Femur (tissue), 1 donor: ENCODE measurements at regions not wholly inside any gene's neighbourhood (a gene's known extent, or its start where the extent isn't known, plus 50 kb on each side); places are given as distances from the start of the nearest gene placed in this dataset.
"Not testable (repeated sequence)": the region's sequence is repeated elsewhere in the genome, so short reads cannot be mapped to it uniquely, and the experiment has no call there.

ENCODE experiments used
- DNase-seq: peaks from one replicate; pipeline ENCODE4 v3.0.0-alpha.2; 2017

DNA sequence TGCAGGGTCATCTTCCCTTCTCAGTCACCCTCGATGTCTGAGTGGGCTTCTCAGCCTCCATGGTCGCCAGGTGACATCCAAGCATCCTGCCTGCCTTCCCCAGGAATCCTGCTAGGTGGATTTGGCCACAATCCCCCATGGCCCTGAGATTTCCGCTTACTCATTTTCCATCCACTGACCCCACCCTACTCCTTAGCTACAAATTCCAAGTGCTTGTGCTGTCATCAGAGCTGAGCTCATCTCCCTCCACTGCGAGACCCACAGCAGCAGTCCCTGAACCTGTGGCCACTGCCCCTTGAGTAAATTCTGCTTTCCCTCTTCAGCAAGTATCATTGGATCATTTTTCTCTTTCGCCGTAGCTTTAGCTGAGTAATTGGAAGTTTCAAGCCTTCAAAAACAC, 90.5 kb upstream of the ANKRD10 start:
- DNase-seq: peak; percentile 23

DNA sequence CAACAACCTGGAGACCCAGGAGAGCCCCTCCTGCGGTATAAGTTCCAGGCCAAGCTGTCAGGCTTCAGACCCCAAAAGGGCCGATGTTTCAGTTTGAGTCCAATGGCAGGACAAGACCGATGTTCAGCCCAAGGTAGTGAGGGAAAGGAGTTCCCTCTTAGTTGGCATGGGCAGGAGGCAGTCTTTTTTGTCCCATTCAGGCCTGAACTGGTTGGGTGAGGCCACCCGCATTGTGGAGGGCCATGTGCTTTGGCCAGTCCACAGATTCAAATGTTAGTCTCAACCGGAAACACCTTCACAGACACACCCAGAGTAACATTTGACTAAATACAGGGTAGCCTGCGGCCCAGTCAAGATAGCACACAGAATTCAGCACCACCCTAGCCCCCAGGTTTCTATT, 89.6 kb upstream of the ANKRD10 start:
- no peak for DNase-seq

DNA sequence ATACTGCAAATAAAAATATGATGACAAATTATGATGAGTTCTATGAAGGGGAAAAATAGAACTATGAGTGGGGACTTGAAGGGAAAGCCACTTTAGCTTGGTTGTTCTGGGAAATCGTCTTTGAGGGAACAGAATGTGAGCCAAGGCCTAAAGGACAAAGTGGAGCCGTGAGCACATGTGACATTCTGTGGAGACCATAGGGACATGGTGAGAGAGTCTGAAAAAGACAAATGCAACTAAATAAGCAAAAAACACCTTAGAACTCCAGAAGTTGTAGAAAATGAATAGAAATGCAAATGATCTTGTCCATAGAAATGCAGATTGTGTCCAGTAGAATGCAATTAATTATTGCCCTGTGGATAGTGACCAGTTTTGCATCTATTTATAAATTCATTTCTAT, 86.8 kb upstream of the ANKRD10 start:
- no peak for DNase-seq

DNA sequence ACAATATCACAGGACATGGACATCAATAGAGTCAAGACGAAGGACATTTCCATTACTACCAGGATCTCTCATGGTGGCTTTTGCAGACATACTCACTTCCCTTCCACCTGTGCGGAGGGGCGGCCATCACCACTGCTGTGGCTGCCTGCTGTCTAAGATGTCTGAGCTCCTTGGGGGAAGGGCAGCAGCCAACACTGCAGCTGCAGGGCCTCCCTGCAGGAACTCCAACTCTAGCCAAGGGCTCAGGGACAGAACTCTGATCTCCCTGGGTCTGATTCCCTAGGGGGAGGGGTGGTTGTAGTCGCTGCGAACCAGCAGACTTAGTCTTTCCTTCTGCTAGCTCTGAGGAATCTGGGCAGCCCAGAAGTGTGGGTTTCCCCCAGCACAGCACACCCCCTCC, 78.9 kb upstream of the ANKRD10 start:
- DNase-seq: peak; percentile 22

DNA sequence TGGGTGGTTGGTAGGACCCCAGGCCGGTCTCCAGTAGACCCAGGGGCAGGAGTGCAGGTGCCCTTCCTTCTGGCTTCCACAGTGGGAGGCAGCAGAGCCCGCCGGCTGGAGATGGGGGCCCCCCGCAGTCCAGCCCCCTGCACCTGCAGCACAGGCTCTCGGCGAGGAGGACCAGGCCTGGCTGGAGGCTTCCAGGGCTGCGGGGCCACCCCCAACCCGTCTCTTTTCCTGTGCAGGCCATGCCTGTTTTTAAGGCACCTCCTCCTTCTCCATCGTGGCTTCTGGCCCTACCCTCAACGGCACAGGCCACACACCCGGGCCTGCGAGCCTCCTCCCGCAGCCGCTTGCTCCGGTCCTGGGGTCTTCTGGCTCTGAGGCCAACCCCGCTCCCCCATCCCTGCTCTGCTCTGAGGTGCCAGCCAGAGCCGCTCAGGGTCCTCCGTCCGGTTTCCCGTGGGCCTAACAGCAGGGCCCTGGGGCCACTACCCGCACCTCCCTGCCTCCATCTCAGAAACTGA, 77.2 kb upstream of the ANKRD10 start:
- DNase-seq: no peak

DNA sequence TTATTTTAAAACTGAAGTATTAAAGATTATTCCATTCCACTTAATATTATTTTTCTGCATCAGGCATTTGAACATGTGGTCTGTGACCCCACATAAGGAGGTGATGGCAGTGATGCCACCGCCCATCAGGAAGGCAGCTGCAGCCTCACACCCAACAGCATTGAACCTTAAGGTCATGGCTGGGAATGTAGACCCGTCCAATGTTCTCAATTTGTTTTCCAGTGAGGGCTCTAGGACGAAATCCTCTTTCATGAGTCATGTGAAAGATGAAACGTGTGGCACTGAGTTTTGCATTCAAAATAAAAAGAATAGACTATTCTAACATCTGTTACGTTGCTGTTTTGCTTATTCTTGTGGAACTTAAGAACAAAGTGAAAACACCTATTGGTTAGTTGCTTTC, 74.5 kb upstream of the ANKRD10 start:
- DNase-seq: no peak

DNA sequence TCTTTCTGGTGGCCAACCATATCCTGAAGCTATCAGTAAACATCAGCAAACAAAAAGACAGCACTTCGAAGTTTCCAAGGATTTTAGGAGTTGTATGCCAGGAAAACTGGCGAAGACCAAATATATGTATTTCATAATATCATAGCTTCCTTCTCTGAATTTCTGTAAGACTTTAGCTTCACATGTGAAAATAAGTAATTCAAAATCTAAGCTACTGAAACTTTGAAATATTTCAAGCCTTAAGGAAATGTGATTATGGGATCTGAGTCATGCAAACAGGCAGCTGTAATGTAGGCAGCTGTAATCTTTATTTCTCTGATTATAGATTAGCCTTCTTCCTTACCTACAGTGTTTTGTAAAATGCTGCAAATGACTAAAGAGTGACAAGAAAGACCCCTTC, 70.7 kb upstream of the ANKRD10 start:
- no peak for DNase-seq

DNA sequence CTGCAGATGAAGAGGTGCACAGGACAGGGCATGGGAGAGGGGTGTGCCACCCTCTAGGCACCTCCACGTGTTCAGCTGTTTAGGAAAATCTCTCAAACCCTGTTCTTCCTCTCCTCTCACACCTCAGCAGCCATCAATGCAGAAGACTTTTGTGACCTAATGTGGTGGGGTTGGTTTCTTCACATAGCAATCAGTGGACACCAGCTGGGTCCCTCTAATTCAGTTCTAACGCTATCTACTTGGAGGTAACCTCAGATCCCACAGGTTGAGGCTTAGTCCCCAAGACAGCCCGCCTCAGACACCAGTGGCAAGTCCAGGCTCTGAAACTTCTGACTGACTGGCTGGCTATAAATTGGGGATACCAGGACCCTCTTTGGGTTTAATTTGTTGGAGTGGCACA, 69.9 kb upstream of the ANKRD10 start:
- no peak for DNase-seq

DNA sequence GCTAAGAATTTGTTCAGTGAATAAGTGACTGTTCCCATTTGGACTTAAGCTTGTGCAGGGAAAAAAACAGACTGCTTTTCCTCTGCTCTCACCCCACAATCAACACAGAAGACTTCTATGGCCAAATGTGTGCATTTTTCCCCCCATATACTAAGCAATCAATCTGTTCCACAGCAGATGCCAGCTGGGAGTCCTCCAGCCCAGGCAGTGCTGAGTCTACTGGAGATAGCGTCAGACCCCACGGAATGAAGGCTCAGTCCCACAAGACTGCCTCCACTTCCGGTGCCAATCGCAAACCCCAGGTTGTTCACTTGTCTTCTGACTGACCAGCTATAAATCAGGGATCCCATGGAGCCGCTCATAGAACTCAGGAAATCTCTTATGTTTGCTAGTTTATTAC, 69.5 kb upstream of the ANKRD10 start:
- DNase-seq: peak; percentile 41

DNA sequence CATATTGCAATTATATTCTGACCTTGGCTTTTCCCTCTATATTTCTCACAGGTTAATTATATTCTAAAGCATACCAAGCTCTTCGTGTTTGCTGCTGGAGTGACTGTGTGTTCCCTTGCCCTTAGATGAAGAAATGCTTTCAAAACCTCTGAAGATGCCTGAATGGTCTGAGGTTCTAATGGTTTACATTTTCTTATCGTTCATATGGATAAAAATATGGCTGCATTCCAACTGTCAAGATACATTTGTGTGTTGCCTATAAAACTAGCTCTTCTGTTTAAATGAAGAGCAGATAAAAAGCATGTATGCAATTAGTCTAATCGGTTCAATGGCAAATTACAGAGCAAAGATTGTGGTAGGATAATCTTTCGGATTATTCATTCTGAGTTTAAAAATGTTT, 68.4 kb upstream of the ANKRD10 start:
- DNase-seq: no peak

DNA sequence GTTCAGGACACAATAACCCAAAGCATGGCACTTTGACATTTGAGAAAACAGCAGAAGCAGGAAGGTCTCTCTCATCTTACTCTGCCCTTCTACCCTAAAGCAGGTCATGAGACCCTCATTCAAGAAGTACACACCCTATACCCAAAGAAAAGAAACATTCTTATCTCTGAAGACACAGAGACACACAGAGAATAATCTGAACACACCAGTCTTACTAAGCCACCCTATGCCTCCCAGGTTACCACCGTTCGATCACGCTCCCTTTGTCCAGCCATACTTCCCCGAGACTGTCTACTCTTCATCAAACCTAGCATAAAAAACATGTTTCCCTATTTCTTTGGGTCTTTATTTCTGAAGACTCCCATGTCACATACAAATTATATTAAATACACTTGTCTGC, 66.5 kb upstream of the ANKRD10 start:
- no peak for DNase-seq

DNA sequence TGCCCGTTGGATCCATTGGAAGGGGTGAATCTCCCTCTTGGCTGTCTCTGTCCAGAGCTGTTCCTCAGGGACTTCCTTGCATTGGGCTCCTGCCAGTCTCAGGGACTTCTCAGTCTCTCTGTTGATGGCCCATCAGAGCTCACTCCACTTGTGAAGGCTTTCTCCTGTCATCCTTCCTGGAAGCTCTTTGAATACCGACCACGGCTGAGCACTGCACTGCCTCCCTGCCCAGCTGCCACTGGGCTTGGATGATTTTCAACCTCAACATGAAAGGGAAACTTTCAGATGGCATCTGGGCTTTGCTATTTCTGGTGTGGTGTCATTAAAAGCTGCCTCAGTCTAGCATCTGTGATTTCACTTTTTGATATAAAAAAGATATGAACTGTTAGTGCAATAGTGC, 66.1 kb upstream of the ANKRD10 start:
- DNase-seq: peak; percentile 32

DNA sequence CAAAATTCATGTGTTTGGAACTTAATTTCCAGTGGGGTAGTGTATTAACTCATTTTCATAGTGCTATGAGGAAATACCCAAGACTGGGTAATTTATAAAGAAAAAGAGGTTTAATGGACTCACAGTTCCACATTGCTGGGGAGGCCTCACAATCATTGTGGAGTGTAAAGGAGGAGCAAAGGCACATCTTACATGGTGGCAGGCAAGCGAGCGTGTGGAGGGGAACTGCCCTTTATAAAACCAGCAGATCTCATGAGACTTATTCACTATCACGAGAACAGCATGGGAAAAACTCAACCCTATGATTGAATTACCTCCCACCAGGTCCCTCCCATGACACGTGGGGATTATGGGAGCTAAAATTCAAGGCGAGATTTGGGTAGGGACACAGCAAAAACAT, 64.3 kb upstream of the ANKRD10 start:
- not testable (repeated sequence) for DNase-seq

DNA sequence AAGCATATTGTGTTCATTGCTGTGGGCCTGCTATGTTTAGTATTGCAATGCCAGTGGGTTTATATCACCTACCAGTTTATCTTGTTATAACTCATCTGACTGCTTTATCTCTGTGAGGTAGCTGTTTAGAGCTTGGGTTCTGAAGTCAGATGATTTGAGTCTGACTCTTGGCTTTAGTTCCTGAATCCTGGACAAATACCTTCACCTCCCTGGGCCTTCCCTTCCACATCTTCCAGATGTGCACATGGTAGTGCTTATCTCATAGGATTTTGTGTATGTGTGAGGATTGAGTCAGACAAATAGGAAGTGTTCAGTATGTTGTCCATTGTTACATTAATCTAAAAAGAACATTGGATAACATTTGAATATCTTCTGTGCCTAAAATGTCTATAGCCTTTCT, 63.5 kb upstream of the ANKRD10 start:
- no peak for DNase-seq

DNA sequence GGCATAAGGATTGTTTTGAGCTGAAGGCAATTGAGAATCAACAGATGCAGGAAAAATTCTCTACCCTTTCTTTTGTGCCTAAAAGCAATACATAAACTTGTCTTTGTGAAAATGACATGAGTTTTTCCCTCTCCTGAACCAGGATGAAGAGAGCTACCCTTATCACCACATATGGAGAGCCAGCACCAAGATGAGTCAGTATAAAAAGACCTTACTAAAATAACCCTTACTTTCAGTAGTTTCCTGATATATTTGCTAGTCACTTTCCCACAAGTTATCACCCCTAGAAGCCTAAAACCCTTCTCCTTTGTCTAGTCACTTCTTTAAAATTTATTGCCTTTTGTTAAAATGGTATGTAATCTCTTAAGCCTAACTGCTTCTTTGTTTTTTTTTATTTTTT, 61.9 kb upstream of the ANKRD10 start:
- DNase-seq: no peak

DNA sequence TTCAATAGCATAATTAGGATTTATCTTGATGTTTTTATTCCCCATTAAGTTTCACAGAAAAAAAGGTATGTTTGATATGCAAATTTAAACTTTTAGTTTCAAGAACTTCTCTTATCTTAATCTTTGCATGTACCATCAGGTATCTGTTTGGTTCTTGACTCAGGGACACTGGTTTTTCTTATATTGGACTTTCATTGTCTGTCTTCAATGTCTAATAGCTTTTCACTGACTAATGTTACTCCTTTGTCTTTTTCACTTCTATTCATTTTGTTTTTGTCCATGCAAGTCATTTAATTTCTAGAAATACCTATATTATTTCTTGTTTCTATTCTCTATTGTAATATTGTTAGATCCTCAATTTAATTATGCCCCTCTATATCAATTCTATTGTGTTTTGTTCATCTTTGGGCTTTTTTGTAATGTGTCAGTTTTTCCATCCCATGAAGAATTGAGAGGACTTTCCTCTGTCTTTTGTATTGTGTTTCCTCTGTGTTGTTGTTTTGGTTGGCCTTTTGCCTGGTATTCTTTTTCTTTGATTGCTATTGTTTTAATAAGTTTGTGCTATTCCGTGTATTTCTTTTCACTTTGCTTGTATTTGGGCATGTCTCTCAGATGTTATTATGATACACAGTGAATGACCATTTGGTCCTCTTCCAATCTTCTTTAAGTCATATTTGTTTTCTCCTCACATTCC, 58.3 kb upstream of the ANKRD10 start:
- DNase-seq: no peak

DNA sequence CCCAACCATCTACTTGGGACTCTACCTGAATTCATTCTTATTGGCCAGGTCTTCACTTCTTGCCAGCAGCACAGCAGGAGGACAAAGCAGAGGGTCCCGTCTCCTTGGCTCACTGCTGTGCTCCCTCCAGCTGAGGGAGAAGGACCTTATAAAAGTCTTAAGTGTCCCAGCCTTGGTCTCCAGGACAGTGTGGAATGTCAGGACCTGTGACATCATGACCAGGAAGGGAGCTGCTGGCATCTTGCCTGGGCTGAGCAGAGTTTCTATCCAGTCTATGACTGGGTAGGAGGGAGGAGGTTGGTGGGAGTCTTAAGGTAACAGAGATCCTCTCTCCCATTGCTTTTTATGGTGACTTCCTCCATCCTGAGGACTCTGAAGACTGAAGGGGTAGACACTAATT, 56.6 kb upstream of the ANKRD10 start:
- DNase-seq: no peak

DNA sequence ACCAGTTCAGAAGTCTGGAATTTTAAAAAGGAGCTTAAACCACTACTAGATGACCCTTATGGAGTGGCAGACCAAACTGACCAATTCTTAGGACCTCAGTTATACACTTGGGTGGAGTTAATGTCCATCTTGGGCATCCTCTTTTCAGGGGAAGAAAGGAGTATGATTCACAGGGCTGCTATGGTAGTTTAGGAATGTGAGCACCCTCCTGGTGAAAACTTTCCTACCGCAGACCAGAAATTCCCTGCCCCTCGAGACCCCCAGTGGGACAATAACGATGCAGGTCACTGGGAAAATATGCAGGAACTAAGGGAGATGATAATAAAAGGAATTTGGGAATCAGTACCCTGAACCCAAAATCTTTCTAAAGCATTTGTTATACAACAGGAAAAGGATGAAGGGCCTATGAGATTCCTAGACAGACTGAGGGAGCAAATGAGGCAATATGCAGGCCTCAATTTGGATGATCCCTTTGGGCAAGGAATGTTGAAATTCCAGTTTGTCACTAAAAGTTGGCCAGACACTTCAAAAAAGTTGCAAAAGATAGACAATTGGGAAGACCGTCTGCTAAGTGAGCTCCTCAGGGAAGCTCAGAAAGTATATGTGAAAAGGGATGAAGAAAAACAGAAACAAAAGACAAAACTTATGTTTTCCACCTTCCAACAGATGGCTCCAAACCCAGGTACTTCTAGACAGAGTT, 52.4 kb upstream of the ANKRD10 start:
- DNase-seq: not testable (repeated sequence)

DNA sequence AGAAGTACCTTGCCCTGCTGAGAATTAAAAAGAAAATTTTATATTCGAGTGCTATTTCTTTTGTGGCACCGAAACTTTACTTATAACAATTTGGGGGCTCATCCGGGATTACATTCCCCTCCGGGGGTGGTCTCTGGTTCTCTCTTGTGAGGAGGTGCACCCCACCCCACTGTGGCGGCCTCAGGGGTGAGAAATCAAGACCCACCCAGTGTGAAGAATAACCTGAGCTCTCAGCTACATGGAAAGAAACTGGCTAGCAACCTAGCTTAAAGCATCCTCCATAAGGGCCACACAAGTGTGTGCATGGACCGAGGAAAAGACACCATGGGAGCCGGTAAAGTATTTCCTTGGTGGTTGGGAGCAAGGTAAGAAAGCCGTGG, 50.9 kb upstream of the ANKRD10 start:
- no peak for DNase-seq

DNA sequence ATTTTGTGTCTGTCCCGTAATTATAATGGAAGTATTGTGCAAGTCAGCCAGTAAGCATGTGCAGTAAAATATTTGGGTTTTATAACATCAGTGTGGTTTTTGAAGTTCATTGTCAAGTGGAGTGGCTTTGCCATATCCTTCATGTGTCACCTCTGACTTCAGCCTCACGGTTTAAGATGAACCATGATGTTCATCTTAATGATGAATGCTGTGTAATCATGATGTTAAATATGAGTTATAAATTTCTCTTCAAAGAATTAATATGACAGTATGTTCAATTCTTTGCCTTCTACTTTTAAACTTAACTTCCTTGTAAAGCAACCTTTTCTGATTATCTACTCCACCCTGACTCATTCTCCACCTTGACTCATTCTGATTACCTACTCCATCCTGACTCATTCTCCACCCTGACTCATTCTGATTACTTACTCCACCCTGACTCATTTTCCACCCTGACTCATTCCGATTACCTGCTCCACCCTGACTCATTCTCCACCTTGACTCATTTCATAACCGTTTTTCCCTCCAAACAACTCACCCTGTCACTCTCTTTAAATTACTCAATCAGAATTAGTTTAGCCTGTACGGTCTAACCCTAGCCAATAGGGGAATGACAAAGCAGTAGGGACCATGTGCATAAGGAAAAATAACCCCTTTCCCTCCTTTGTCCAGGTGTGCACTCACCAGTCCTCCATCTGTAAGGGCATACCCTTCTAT, 50.3 kb upstream of the ANKRD10 start:
- no peak for DNase-seq
